ENCODE measurements at regions not wholly inside any gene's neighbourhood (a gene's known extent, or its start where the extent isn't known, plus 50 kb on each side); places are given as distances from the start of the nearest gene placed in this dataset.
"Not testable (repeated sequence)": the region's sequence is repeated elsewhere in the genome, so short reads cannot be mapped to it uniquely, and the experiment has no call there.

GRCh38 chr21:5114468-5114867, 5406.9 kb upstream of the TPTE start:
- TF ChIP-seq, protein P1, sequence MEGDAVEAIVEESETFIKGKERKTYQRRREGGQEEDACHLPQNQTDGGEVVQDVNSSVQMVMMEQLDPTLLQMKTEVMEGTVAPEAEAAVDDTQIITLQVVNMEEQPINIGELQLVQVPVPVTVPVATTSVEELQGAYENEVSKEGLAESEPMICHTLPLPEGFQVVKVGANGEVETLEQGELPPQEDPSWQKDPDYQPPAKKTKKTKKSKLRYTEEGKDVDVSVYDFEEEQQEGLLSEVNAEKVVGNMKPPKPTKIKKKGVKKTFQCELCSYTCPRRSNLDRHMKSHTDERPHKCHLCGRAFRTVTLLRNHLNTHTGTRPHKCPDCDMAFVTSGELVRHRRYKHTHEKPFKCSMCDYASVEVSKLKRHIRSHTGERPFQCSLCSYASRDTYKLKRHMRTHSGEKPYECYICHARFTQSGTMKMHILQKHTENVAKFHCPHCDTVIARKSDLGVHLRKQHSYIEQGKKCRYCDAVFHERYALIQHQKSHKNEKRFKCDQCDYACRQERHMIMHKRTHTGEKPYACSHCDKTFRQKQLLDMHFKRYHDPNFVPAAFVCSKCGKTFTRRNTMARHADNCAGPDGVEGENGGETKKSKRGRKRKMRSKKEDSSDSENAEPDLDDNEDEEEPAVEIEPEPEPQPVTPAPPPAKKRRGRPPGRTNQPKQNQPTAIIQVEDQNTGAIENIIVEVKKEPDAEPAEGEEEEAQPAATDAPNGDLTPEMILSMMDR (IDR thresholded peaks at IDR 0.05; ENCODE audit: low read depth, low read length) = not testable (repeated sequence)
- TF ChIP-seq POLR2A (IDR thresholded peaks at IDR 0.05; ENCODE audit: extremely low read depth, insufficient read length); MAX (IDR thresholded peaks at IDR 0.05; ENCODE audit: low read depth, low read length); MYC (IDR thresholded peaks at IDR 0.05; ENCODE audit: low read depth, low read length): not testable (repeated sequence)

Measured in NB4 (cell line).